ENCODE measurements at regions not wholly inside any gene's neighbourhood (a gene's known extent, or its start where the extent isn't known, plus 50 kb on each side); places are given as distances from the start of the nearest gene placed in this dataset.

GRCh38 chrX:80354966-80355465 is 65.2 kb upstream of the TENT5D start:
- Histone ChIP-seq H3K4me3 (no peak overlapping the region), H3K36me3 (no peaks in the 10 kb centered on the region), H3K27me3 (no peaks in the 10 kb centered on the region), H3K9me3 (no peaks in the 10 kb centered on the region), H3K27ac (no peak overlapping the region), H3K4me1 (ENCODE audit: insufficient read depth) (no peaks in the 10 kb centered on the region)
- WGBS, 3 donors: 56 to 69% (median 61%) methylated on average over 4 of the region's 4 CpGs
- no peak for DNase-seq
- TF ChIP-seq EP300 (IDR thresholded peaks at IDR 0.05) (no peak), CTCF (IDR thresholded peaks at IDR 0.05) (no peak), POLR2A (IDR thresholded peaks at IDR 0.05) (no peak)
- intact Hi-C loops (cut with DNase I): no loop called here
